Forelimb muscle (tissue), 1 donor: ENCODE measurements at regions not wholly inside any gene's neighbourhood (a gene's known extent, or its start where the extent isn't known, plus 50 kb on each side); places are given as distances from the start of the nearest gene placed in this dataset.

ENCODE experiments used
- DNase-seq: peaks from one replicate; pipeline ENCODE4 v3.0.0-alpha.2; 2013; ENCODE audit warnings: low read depth

- DNase-seq: no peak
Measured at GRCh38 chr1:93815366-93816110, 63.5 kb downstream of the DNTTIP2 start.

DNA sequence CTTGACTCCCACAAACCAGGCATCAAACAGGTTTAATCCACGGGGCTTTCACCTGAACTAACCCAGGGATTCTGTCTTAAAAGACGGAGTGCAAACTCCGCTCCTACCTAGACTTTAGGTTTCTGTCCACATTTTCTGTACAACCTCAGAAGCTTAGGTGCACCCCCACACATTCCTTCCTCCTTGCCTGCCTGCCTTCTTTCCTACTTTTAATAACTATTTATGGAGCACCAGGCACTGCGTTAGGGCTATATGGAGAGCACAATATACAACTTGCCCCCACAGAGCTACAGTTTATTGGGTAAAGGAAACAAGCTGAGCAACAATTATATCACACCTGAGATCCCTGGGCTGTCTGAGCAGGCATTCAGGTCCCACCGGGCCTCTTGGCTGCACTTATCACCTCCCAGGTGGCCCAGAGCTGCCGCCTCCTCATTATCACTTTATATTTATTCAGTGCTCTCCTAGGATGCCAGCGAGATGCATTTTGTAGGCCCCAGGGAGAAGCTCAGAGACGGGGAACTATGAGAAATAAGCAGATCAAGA is 64.1 kb downstream of the DNTTIP2 start:
- no peak for DNase-seq

DNA sequence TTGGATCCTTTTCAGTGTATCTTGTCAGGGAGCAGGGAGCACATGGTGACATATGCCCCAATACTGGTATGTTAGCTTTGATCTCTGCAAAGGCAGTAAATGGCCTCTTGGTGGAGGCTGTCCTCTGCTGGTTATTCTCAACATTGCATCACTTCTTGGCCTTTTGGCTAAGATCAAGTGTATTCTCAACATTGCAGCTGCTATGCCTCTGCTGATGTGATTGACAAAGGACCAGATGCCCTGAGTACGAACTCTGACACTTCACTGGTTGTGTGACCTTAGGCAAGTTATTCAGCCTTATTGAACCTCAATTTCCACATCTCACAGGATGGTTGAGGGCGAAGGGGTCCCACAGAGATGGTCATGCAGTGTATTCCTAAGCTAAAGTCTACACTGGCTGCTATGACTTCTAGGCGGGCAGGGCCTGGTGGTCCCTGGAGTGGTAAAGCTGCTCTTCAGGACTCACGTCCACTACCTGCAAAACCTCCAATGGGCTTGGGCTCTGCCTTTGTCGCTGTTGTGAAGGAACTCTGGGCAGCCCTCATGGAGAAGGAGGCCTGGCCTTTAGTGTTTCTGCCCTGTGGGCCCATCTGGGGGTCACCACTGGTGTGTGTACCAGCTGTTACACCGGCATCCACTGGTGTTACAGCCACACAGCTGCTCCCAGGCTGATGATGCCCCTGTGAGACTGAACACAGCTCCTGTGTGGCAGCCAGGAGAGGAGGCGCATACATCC is 64.8 kb downstream of the DNTTIP2 start:
- DNase-seq: peak; percentile 66

GRCh38 chr1:93813076-93813475 is 65.9 kb downstream of the DNTTIP2 start:
- no peak for DNase-seq

DNA sequence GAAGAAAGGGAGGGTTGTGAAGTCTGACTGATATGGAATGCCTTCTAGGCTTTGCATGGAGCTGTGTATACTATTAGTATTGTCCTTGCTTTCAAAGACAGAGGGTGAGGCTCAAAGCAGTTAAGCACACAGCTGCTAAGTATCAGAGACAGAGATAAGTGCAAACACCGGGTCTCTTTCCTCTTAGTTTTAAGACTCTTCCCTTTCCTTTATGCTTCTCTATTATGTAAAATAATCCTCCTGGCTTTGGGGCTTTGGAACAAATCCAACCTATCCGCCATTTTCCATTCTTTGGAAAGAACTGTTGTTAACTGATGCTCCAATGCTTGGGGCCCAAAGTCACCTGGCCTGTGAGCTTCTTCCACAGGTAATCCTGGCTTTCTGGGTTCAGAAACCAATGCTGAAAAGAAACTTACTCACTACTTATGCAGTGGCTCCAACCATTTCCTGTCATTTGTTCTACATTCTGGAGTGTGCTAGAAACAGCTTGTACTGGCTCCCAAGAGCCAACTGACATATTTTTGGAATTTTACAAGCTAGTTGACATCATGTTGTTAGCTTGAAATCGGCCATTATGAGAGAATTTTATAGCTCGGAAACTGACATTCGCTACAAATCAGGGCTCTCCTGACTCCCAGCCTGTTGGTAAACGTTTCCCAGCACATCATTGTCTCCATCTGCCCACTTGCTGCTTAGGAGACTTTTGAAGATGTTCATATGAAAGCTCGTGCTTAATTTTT is 67.5 kb downstream of the DNTTIP2 start:
- DNase-seq: no peak

- no peak for DNase-seq
Measured at GRCh38 chr1:93810316-93810715, 68.7 kb downstream of the DNTTIP2 start.

- no peak for DNase-seq
Measured at GRCh38 chr1:93808871-93809270, 70.1 kb downstream of the DNTTIP2 start.

DNA sequence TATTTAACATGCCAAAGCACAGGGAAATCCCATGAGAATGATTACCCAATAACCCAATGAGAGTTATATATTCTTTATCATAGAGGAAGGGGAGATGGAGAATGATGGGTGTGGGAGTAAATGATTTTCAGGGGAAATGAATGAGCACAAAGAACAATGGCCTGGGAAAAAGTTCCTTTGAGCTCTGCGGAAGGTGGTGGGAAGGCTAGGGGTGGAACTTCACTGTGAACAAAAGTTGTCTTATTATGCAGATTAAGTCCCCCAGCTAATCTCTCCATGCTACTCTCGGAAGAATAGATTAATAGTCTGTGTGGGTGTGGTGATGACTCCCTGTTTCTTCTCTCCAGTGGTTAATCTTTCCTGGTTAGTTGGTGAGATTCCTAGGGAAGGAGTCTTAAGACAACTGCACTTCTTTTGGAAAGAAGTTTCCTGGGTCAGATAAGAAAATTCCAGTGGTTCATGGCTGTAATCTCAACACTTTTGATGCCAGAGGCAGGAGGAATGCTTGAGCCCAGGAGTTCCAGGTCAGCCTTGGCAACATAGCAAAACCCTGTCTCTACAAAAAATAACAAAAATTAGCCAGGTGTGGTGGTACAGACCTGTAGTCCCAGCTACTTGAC is 71.6 kb downstream of the DNTTIP2 start:
- no peak for DNase-seq

DNA sequence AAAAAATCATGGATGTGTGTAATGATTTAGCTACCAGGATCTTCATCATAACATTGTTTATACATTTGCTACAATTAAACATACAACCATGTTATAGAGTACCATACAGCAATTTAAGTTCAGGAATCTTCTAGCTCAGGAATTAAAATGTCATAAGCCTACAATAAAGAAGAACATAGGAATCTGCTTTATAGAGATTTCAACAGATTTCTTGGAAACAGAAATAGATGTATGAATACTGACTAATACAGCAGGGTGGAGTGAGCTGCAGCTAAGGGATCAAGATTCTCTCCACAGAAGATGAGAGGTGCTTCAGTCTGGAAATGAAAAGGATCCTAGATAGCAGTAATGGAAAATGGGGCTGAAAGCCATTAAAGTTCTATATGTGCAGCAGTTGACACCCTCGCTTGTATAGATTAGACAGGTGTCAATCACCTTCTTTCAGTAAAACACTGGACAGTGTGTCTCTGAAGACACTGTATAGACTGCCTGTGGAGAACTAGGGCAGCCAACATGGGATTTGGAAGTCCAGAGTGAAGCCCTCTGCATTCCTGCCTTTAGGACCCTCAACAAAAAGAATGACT is 73.9 kb downstream of the DNTTIP2 start:
- no peak for DNase-seq

GRCh38 chr1:93804412-93804811 is 74.6 kb downstream of the DNTTIP2 start:
- no peak for DNase-seq

DNA sequence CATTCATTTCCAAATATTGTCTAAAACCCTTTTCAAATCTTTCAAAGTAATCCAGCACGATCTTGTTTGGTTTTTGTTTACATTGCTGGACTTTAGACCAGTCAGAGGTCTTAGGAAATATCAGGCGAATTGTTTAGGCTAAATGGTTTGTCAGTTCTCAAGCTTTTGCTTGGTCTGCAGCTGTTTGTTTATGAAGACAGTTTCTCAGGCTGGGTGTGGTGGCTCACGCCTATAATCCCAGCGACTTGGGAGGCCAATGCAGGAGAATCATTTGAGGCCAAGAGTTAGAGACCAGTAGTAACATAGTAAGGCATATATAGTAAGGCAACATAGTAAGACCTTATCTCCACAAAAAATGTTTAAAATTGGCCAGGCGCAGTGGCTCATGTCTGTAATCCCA is 77.5 kb downstream of the DNTTIP2 start:
- DNase-seq: no peak

DNA sequence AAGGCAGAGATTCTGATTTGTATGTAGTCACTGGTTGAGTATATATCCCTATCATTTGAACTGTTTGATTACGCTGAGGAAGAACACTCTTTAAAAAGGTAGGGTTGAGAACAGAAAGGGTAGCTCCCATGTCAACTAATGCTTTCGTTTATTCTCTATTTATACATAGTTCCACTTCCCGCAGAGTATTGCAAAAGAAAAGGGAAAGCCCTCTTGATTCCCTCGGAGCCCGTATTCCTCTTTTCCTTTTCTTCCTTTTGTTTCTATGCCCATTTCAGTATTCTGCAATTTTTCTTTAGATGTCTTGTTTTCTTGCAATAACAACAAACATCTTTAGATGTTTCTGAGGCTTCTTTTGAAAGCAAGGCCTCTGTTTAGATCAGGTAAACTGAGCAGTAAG is 78.2 kb downstream of the DNTTIP2 start:
- DNase-seq: no peak

DNA sequence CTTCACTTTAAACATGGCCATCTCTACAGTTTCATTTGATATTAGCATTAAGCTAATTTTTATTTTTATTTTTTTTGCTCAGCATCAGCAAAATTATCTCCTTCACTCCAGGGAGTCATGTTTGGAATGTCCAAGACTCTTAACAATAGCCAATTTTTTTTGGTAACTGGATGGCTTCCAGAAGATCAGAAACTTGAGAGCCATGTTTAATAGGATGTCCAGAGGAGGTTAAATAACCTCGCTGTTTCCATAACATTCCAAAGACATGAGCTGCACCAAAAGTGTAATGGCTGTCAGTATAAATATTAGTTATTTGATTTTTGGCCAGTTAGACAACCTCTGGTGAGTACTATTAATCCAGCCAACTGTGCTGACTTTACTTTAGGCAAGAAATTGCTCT is 80.7 kb downstream of the DNTTIP2 start:
- DNase-seq: no peak

DNA sequence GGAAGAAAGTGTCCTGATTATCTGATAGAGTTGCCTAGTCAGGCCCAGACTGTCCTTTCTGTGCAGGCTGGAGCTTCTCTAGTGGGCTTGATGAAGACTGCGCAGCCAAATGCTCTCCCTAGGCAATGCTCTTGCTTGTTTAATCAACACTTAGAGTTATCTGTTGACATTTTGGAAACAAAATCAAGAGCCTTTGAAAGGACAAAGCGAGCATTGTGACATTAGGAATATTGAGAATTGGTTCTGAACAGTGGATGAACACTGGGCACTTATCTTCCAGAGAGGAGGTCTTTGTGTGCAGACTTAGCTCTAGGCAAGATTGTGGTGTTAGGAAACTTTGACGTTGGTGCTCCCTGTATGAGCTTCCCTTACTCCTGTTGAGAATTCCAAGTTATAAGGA is 94.5 kb downstream of the DNTTIP2 start:
- no peak for DNase-seq

- no peak for DNase-seq
Measured at GRCh38 chr1:93783876-93784275, 95.1 kb downstream of the DNTTIP2 start.

- DNase-seq: no peak
Measured at GRCh38 chr1:93779540-93780165, 98.0 kb upstream of the BCAR3 start.

DNA sequence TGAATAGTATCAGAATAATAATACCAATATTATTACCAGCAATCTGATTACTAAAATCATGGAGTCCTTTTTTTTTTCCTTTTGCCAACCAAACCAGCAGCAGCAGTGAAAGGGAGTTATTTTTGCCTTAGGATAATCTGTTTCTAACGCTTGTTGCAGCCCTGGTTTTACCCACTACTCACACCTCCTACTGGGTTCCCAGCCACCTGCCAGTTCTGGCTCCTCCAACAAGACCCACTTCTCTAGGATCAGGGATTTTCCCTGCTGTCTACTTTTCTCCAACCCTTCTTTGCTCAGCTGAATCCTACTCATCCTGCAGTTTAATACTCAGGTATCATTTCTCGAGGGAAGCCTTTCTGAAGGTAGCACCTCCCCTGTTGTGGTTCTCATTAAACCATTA is 96.8 kb upstream of the BCAR3 start:
- DNase-seq: no peak

DNA sequence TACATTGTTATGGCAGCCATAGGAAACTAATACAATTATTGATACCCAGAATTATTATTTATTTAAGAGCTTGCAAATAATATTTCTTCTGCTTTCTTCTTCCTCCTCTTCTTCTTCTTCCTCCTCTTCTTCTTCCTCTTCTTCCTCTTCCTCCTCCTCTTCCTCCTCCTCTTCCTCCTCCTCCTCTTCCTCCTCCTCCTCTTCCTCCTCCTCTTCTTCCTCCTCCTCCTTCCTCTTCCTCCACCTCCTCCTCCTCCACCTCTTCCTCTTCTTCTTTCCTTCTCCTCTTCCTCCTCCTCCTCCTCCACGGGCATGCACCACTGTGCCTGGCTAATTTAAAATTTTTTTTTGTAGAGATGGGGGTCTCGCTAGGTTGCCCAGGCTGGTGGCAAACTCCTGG is 95.6 kb upstream of the BCAR3 start:
- DNase-seq: no peak

- DNase-seq: no peak
Measured at GRCh38 chr1:93776728-93777127, 95.1 kb upstream of the BCAR3 start.

GRCh38 chr1:93775224-93775623 is 93.6 kb upstream of the BCAR3 start:
- no peak for DNase-seq

GRCh38 chr1:93774707-93775106 is 93.1 kb upstream of the BCAR3 start:
- no peak for DNase-seq
